A549 (cell line): ENCODE measurements at regions not wholly inside any gene's neighbourhood (a gene's known extent, or its start where the extent isn't known, plus 50 kb on each side); places are given as distances from the start of the nearest gene placed in this dataset.

Experiments used
- CBX8 ChIP-seq: fragments of 200-600 bp; sonication (generic); IDR thresholded peaks from 2 replicates; pipeline ENCODE4 v1.6.1; 2016
- CHD4 ChIP-seq: fragments of 200-600 bp; sonication (generic); IDR thresholded peaks from 2 replicates; pipeline ENCODE4 v1.6.1; 2016; ENCODE audit warnings: antibody characterized with exemption, mild to moderate bottlenecking, borderline replicate concordance
- CTCF ChIP-seq: fragments of >200 bp; sonication (Bioruptor Twin); formaldehyde crosslinking; IDR thresholded peaks from 3 replicates; pipeline ENCODE4 v1.5.1; 2016
- GATA3 ChIP-seq: IDR thresholded peaks from 2 replicates; pipeline ENCODE4 v1.6.1; 2012; ENCODE audit warnings: borderline replicate concordance
- MAZ ChIP-seq: fragments of 150-350 bp; IDR thresholded peaks from 2 replicates; pipeline ENCODE4 v1.6.1; 2014; ENCODE audit warnings: antibody characterized with exemption, low read depth, low read length, borderline replicate concordance
- NR3C1 ChIP-seq: fragments of >200 bp; sonication (Bioruptor Twin); formaldehyde crosslinking; IDR thresholded peaks from 3 replicates; pipeline ENCODE4 v1.6.1; 2017
- PBX3 ChIP-seq: IDR thresholded peaks from 2 replicates; pipeline ENCODE4 v1.6.1; 2012
- POLR2A ChIP-seq: IDR thresholded peaks from 2 replicates; pipeline ENCODE4 v1.6.1; 2012; ENCODE audit warnings: mild to moderate bottlenecking, low read length
- SMC3 ChIP-seq: fragments of >200 bp; sonication (Bioruptor Twin); formaldehyde crosslinking; IDR thresholded peaks from 3 replicates; pipeline ENCODE4 v1.6.1; 2018; ENCODE audit warnings: inconsistent platforms
- SREBF2 ChIP-seq: fragments of 450-650 bp; IDR thresholded peaks from 2 replicates; pipeline ENCODE4 v1.6.1; 2014; ENCODE audit warnings: mild to moderate bottlenecking, moderate library complexity
- ZSCAN20 ChIP-seq: fragments of 250-450 bp; sonication (Bioruptor Pico); IDR thresholded peaks from 2 replicates; pipeline ENCODE4 v1.8.0; 2022; ENCODE audit warnings: mild to moderate bottlenecking, moderate library complexity

GRCh38 chr13:63370101-63370500 lies 1954.5 kb upstream of the PCDH20 start:
- TF ChIP-seq POLR2A (no peak), CTCF (no peak), MAZ (no peak), SREBF2 (no peak), GATA3 (no peak), PBX3 (no peak), NR3C1 (no peak), SMC3 (no peak), ZSCAN20 (CRISPR knock-in tag) (no peak), CBX8 (no peak), CHD4 (no peak)
